PFSK-1 (cell line): ENCODE measurements at regions not wholly inside any gene's neighbourhood (a gene's known extent, or its start where the extent isn't known, plus 50 kb on each side); places are given as distances from the start of the nearest gene placed in this dataset.

Experiments used
- FOXP2 ChIP-seq: optimal IDR thresholded peaks from 2 replicates; pipeline ENCODE3; 2011; ENCODE audit warnings: borderline replicate concordance, control low read depth, inconsistent platforms; ENCODE audit not compliant: insufficient read depth; ENCODE audit errors: extremely low read length, extremely low read depth
- POLR2AphosphoS5 ChIP-seq: IDR thresholded peaks from 2 replicates; pipeline ENCODE4 v1.6.1; 2012; ENCODE audit warnings: low read depth, mild to moderate bottlenecking, control low read depth, low read length, moderate library complexity
- REST ChIP-seq, 2 experiments: IDR thresholded peaks; 2 replicates each; pipeline versions ENCODE4 v1.6.1 to v1.8.0; 2011 to 2012; ENCODE audit warnings: low read depth in 2 of 2, low read length in 2 of 2, control low read depth in 1 of 2, inconsistent platforms in 1 of 2, mild to moderate bottlenecking in 1 of 2, moderate library complexity in 1 of 2; ENCODE audit not compliant: insufficient read depth in 1 of 2
- SIN3A ChIP-seq: IDR thresholded peaks from 2 replicates; pipeline ENCODE4 v1.6.1; 2012; ENCODE audit warnings: mild to moderate bottlenecking, low read length, moderate library complexity, borderline replicate concordance; ENCODE audit not compliant: insufficient read depth
- TAF1 ChIP-seq: IDR thresholded peaks from 2 replicates; pipeline ENCODE4 v1.6.1; 2012; ENCODE audit warnings: low read length, control low read depth, borderline replicate concordance; ENCODE audit not compliant: insufficient read depth

DNA sequence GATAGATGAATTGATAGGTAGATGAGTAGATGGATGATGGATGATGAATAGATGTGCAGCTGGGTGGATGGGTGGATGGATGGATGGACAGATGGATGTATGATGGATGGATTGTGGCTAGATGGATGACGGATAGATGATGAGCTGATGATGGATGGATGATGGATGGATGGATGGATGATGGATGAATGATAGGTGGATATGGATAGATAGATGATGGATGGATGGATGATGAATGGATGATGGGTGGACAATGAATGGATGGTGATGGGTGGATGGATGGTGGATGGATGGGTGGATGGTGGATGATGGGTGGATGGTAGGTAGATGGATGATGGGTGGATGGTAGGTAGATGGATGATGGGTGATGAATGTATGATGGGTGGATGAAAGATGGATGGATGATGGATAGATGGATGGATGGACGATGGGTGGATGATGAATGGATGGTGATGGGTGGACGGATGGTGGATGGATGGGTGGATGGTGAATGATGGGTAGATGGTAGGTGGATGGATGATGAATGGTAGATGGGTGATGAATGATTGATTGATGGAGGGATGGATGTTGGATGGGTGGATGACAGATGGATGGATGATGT is 1261.7 kb downstream of the BRD1 start:
- TF ChIP-seq POLR2AphosphoS5 (no peak), SIN3A (no peak), REST (IDR thresholded peaks at IDR 0.05; ENCODE audit: insufficient read depth in 1 of 2, low read depth in 2 of 2, low read length in 2 of 2) (no peak), TAF1 (no peak)

GRCh38 chr22:48564995-48565394 is 1262.7 kb downstream of the BRD1 start:
- no peak for TF ChIP-seq FOXP2
- TF ChIP-seq REST (IDR thresholded peaks at IDR 0.05; ENCODE audit: insufficient read depth in 1 of 2, low read depth in 2 of 2, low read length in 2 of 2) = no peak
- TF ChIP-seq POLR2AphosphoS5 = no peak
- TF ChIP-seq TAF1 = no peak
- no peak for TF ChIP-seq SIN3A

DNA sequence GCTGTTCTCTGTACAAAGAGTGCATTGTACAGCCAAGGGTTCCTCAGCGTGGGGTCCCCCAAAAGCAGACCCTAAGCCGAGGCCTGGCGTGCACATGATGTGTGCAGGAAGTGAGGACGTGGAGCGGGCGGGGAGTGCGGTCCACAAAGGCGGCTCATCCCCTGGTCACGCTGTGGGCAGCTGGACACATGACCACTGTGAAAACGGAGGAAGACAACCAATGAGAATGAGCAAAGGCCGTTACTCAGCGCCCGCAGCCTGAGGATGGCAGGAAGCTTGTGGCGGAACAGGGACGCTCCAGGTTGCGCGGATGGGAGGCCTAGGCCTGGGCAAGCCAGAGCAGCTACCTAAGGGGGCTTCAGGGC is 1263.7 kb downstream of the BRD1 start:
- TF ChIP-seq SIN3A (no peak), POLR2AphosphoS5 (no peak), TAF1 (no peak), FOXP2 (no peak), REST (IDR thresholded peaks at IDR 0.05; ENCODE audit: insufficient read depth in 1 of 2, low read depth in 2 of 2, low read length in 2 of 2) (no peak)

GRCh38 chr22:48563118-48563965 is 1264.3 kb downstream of the BRD1 start:
- no peak for TF ChIP-seq REST (IDR thresholded peaks at IDR 0.05; ENCODE audit: insufficient read depth in 1 of 2, low read depth in 2 of 2, low read length in 2 of 2)
- no peak for TF ChIP-seq POLR2AphosphoS5
- no peak for TF ChIP-seq FOXP2
- TF ChIP-seq SIN3A = no peak
- no peak for TF ChIP-seq TAF1
